HG02642 (cell line): ENCODE measurements at regions not wholly inside any gene's neighbourhood (a gene's known extent, or its start where the extent isn't known, plus 50 kb on each side); places are given as distances from the start of the nearest gene placed in this dataset.
"Not testable (repeated sequence)": the region's sequence is repeated elsewhere in the genome, so short reads cannot be mapped to it uniquely, and the experiment has no call there.

Experiments used
- ATAC-seq: cut with Tn5 transposase; IDR thresholded peaks from one replicate; pipeline ENCODE4 v1.9.1; 2021; ENCODE audit warnings: mild to moderate bottlenecking; ENCODE audit not compliant: unreplicated experiment, poor library complexity

DNA sequence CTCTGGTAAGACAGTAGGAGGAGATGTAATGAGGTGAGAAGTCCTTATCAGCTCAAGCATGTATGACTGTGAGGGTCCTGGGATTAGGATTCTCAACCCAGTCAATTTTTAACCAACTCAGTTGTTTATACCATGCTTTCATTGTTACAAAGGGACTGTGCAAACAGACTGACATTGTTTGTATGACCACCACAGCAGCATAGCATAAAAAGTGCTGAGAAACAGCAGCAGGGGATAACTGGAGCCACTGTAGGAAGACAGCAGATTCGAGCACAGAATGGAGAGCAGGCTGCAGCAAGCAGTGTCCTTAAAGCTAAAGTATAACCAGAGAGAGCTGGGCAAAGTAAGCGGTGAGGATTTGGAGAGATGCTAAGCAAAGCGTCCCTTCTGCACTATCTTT is 829.5 kb downstream of the REEP3 start:
- ATAC-seq: no peak

GRCh38 chr10:64358907-64359306 is 837.7 kb downstream of the REEP3 start:
- no peak for ATAC-seq

DNA sequence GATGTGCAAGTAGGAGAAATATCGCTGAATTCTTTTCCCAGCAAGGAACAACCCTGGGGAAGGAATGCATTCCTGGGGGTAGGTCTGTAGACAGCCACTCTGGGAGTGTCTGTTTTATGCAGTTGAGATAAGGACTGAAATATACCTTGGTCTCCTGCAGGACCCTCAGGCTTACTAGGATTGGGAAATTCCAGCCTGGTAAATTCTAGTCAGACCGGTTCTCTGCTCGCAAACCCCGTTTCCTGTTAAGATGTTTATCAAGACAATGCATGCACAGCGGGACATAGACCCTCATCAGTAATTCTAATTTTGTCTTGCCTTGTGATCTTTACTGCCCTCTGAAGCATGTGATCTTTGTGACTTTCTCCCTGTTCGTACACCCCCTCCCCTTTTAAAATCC is 839.0 kb downstream of the REEP3 start:
- not testable (repeated sequence) for ATAC-seq

GRCh38 chr10:64363687-64364086 is 842.5 kb downstream of the REEP3 start:
- ATAC-seq: no peak

DNA sequence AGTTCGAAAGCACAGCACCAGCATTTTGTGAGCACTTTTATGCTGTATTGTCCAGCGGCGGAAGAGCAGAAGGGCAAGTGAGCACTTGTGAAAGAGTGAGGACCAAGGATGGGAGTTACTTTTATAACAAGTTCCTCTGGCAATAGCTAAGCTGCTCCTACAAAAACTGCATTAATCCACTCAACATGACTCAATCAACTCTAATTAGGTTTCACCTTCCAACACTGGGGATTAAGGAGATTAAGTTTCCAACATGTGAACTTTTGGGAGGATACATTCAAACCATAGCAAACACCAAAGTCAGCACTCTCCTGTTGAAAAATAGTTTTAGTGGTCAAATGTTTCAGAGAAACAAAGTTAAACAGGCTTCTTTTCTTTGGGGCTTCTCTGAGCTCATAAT is 844.5 kb downstream of the REEP3 start:
- ATAC-seq: no peak

- ATAC-seq: no peak
Measured at GRCh38 chr10:64368298-64368697, 847.1 kb downstream of the REEP3 start.

DNA sequence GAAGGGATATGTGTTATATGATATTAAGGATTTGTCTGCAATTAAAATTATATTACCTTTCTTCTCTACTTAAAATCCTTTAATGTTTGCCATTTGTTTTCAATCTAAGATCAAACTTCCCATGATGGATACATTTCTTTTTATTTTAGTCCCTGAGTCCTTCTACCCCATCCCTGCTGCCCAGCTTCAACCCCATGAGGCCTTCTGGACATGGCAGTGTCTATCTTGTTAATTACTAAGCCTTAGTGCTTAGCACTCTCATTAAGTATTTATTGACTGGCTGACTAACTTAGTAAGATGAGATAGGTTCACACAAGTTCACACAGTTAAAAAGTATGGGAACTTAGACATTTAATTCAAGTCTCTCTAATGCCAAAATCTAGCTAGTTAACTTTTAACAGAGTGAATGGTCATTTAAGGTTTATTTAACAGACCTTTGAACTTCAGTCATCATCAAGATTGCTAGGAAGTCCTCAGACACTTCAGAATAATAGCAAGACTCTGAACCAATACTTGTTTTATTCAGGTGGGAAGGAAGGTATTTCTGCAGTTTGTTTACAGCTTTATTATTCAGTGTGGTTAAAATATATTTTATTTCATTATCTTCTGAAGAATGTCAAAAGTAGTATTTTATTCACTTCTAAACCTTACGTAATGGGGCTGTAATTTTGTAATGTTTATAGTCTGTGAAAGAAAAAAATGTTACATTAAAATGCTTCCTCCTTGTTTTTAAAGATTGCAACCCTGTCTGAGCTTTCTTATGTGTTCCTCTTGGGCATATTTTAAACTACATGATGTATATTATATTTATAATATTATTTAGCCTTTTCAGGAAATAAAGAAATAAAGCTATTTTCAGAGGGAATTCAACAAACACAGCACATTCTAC is 848.9 kb downstream of the REEP3 start:
- ATAC-seq: no peak

- no peak for ATAC-seq
Measured at GRCh38 chr10:64374346-64374745, 853.1 kb downstream of the REEP3 start.

DNA sequence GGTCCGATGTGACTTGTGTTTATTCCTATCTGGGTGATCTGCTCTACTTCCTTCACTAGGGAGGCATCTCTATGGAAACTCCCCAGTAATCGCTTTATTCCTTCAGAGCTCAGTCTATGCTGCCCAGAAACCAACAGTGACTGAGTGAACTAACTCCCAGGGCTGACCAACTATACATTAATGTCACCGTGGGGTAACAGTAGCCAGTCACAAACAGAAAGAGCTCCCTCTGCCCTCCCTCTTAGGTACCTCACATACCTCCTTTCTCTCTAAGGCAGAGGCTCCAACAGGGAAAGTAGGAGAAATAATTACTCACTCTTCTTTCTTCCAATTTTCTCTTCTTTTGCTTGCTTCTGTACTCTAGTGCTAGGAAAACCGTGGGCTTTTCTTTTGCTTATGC is 855.0 kb downstream of the REEP3 start:
- ATAC-seq: no peak

DNA sequence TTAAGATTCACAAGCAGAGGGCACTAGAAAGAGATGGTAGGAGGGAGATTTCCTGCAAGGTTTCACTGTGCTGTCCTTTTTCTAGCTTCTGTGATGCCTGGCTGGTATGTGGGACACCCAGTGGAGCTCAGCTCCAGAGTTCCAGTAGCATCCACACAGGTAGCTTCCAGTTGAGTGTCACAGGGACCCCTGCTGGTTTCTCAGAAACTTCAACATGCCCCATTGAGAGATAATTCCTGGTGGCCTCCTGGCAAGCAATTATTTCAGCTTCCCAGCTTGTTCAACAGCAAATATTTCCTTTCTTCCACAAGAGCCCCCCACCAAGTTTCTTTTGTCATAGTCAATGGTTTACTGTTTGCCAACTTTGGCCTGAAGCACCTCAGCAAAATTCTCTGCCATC is 858.7 kb downstream of the REEP3 start:
- ATAC-seq: no peak

DNA sequence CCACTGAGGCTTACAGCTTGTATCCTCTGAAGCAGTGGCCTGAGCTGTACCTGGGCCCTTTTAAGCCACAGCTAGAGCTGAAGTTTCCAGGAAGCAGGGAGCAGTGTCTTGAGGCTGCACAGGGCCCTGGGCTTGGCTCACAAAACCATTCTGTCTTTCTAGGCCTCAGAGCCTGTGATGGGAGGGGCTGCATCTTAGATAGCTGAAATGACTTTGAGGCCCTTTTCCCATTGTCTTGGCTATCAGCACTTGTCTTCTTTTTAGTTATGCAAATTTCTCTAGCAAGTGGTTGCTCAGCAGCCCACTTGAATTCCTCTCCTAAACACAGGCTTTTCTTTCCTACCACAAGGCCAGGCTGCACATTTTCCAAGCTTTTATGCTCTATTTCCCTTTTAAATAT is 864.2 kb downstream of the REEP3 start:
- ATAC-seq: no peak

GRCh38 chr10:64394744-64395143 is 873.5 kb downstream of the REEP3 start:
- no peak for ATAC-seq

- no peak for ATAC-seq
Measured at GRCh38 chr10:64396105-64396708, 875.0 kb downstream of the REEP3 start.

DNA sequence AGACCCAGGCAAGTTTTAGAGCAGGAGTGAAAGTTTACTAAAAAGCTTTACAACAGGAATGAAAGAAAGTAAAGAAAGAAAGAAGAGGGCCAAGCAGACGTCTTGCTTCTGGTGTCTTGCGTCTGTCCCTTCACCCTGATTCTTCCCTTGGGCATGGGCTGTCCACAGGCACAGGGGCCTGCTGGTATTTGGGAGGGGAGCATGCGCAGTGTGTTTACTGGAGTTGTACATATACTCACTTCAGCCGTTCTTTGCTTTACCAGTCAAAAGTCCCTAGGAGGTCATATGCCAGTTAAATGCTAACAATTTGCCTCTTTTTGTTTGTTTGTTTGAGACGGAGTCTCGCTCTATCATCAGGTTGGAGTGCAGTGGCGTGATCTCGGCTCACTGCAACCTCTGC is 875.9 kb downstream of the REEP3 start:
- ATAC-seq: no peak

DNA sequence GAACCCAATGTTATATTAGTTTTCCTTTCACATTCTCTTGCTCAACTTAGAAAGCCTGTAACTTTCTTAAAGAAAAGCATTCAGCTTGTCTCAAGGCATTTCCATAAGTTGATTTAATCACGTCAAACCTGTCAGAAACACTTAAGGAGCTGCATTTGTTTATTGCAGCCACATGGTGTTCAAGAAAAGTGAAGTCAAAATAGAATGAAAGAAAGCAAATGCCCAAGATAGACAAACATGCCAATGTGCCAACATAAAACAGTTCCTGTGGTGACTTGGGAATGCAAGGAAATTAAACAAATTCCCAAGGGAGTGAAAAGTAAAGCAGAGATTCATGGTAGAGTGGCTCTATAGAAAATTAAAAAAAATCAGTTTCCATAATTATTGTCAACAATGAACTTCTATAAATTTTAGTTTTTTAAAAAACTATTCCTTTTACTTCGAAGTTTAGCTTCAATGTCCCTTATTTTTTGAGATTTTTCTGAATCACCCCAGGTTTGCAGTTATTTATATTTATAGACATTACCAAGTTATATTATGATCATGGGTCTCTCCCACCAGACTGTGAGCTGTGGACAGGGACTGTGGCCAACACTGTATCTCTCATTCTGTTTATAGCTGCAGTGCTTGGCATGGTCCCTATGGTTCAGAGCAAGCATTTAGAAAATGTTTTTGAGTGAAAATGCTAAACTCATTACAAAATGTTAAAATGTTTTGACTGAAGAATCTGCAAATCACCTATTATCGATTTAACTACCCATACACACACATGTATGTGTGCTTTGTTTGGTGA is 887.4 kb downstream of the REEP3 start:
- no peak for ATAC-seq

GRCh38 chr10:64409349-64409748 is 888.1 kb downstream of the REEP3 start:
- no peak for ATAC-seq

- ATAC-seq: no peak
Measured at GRCh38 chr10:64416011-64416410, 894.8 kb downstream of the REEP3 start.

DNA sequence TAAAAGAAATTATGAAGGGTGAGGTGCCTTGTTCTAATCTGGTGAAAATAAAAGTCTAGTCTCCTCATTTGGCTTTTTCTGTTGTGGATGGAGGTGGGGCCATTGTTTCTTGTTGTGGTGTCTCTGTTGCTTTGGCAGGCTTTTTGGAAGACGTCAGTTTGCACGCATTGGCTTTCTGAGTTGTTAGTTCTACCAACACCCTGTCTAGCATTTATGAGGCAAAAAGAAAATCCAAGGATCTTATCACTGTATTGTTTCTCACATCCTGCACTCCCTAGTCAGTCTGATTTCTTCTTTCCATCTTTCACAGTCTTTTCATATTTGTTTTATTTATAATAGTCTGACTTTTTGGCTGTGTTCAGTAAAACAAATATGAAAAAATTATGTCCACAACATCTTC is 898.3 kb downstream of the REEP3 start:
- no peak for ATAC-seq

GRCh38 chr10:64426745-64427144 is 905.5 kb downstream of the REEP3 start:
- no peak for ATAC-seq

DNA sequence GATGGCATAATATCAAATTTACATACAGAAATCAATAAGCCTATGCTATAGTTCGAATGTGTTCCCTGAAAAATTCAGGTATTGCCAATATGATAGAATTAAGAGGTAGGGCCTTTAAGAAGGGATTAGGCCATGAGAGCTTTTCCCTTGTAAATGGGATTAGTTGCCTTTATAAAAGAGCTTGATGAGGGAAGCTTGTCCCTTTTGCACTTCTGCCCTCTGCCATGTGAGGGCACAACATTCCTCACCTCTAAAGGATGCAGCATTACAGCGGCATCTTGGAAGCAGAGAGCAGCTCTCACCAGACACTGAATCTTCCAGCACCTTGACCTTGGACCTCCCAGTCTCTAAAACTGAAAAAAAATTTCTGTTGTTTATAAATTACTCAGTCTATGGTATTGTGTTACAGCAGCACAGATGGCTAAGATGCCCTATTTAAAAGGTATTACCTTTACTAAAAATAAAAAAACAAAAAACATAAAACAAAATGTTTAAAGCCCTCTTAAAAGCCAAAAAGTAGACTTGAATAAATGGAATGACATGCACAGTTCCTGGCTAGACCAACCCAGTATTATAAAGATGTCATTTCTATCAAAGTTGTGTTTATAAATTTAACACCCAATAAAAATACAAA is 909.6 kb downstream of the REEP3 start:
- no peak for ATAC-seq

DNA sequence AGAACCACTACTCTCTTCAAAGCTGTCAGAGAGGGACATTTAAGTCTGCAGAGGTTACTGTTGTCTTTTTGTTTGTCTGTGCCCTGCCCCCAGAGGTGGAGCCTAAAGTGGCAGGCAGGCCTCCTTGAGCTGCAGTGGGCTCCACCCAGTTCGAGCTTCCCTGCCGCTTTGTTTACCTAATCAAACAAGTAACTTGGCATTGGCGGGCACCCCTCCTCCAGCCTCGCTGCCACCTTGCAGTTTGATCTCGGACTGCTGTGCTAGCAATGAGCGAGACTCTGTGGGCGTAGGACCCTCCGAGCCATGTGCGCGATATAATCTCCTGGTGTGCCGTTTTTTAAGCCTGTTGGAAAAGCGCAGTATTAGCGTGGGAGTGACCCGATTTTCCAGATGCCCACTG is 920.7 kb downstream of the REEP3 start:
- ATAC-seq: not testable (repeated sequence)
